ENCODE measurements at regions not wholly inside any gene's neighbourhood (a gene's known extent, or its start where the extent isn't known, plus 50 kb on each side); places are given as distances from the start of the nearest gene placed in this dataset. TPM values are rescaled to one million over a fixed set of nuclear protein-coding genes. Genes with fewer than 3 reads are reported as not detected.

DNA sequence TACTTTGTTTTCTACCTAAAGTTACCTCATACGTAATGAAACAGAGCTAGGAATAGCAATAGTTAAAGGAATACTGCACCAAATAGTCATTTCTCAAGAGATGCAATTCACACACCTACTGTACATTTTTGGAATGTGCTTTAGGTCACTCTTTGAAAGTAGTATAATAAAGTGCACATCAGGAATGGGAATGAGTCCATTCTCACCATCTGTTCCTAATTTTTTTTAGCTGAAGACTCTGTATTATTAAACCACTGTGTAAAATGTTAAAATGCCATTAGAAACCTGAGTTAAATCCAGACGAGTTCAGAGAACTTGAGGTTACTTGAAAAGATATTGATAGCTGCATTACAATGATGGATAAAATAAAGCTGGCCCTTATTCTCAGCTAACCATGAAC lies 51.9 kb upstream of the EPHA7 start:
- Histone ChIP-seq H3K27me3 (ENCODE audit: control insufficient read depth in 3 of 3, insufficient read depth in 3 of 3, low read length in 2 of 3) (no peaks in the 10 kb centered on the region), H3K27ac (ENCODE audit: low read depth in 1 of 2, low read length in 1 of 2) (no peak overlapping the region), H3K9ac (ENCODE audit: insufficient read depth in 1 of 2, low read length in 2 of 2) (no peak overlapping the region), H3K36me3 (ENCODE audit: control insufficient read depth in 4 of 4, insufficient read depth in 4 of 4, low read length in 4 of 4) (no peaks in the 10 kb centered on the region), H3K9me3 (ENCODE audit: control insufficient read depth in 4 of 4, insufficient read depth in 3 of 4, low read length in 3 of 4) (no peaks in the 10 kb centered on the region), H3K4me1 (ENCODE audit: control insufficient read depth in 5 of 5, insufficient read depth in 5 of 5, low read length in 5 of 5) (peaks cover 0 to 5% (median 0%) of the 10 kb centered on the region in 5 donors), H3K4me3 (no peak overlapping the region)
- WGBS, 2 donors = 77 to 83% methylated on average over 2 of the region's 2 CpGs
- DNase-seq (no peak), ATAC-seq (ENCODE audit: insufficient read depth, low FRiP score) (no peak)
- TF ChIP-seq, protein P1, sequence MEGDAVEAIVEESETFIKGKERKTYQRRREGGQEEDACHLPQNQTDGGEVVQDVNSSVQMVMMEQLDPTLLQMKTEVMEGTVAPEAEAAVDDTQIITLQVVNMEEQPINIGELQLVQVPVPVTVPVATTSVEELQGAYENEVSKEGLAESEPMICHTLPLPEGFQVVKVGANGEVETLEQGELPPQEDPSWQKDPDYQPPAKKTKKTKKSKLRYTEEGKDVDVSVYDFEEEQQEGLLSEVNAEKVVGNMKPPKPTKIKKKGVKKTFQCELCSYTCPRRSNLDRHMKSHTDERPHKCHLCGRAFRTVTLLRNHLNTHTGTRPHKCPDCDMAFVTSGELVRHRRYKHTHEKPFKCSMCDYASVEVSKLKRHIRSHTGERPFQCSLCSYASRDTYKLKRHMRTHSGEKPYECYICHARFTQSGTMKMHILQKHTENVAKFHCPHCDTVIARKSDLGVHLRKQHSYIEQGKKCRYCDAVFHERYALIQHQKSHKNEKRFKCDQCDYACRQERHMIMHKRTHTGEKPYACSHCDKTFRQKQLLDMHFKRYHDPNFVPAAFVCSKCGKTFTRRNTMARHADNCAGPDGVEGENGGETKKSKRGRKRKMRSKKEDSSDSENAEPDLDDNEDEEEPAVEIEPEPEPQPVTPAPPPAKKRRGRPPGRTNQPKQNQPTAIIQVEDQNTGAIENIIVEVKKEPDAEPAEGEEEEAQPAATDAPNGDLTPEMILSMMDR (IDR thresholded peaks at IDR 0.05; ENCODE audit: control extremely low read depth, extremely low read depth) = no peak

Small RNA genes lying in the stretch of these regions (small RNA-seq; reads per million reads assigned to genes)
- gene AL078595.1 (ENCODE audit: low replicate concordance) (not detected), gene RF00425 (ENCODE audit: low replicate concordance) (not detected)
